RWPE2 (cell line): ENCODE measurements at regions not wholly inside any gene's neighbourhood (a gene's known extent, or its start where the extent isn't known, plus 50 kb on each side); places are given as distances from the start of the nearest gene placed in this dataset.

Experiments
- ATAC-seq: fragments of 200-7000 bp; cut with Tn5 transposase; 3 replicates; pipeline ENCODE4 v1.9.1; 2021; ENCODE audit warnings: low read depth
- DNase-seq: peaks from one replicate; pipeline ENCODE4 v3.0.0-alpha.2; 2020; ENCODE audit warnings: low spot score
- H3K27ac ChIP-seq: fragments of 450-650 bp; 2 replicates; pipeline ENCODE4 v1.5.1; 2017; ENCODE audit warnings: mild to moderate bottlenecking; ENCODE audit not compliant: poor library complexity, severe bottlenecking
- H3K27me3 ChIP-seq: fragments of 250-450 bp; sonication (Bioruptor Pico); 2 replicates; pipeline ENCODE4 v1.5.1; 2021; ENCODE audit warnings: mild to moderate bottlenecking, moderate library complexity; ENCODE audit not compliant: insufficient read depth, poor library complexity, severe bottlenecking
- H3K36me3 ChIP-seq: fragments of 250-450 bp; sonication (Bioruptor Pico); 2 replicates; pipeline ENCODE4 v1.5.1; 2020; ENCODE audit warnings: low read depth, mild to moderate bottlenecking, moderate library complexity
- H3K4me1 ChIP-seq: fragments of 250-450 bp; sonication (Bioruptor Pico); 2 replicates; pipeline ENCODE4 v1.5.1; 2021; ENCODE audit warnings: mild to moderate bottlenecking, moderate library complexity; ENCODE audit not compliant: insufficient read depth, poor library complexity, severe bottlenecking
- H3K4me3 ChIP-seq: fragments of 250-450 bp; sonication (Bioruptor Pico); 2 replicates; pipeline ENCODE4 v1.5.1; 2021; ENCODE audit warnings: mild to moderate bottlenecking, moderate library complexity; ENCODE audit not compliant: severe bottlenecking
- H3K9me3 ChIP-seq: fragments of 250-450 bp; sonication (Bioruptor Pico); 2 replicates; pipeline ENCODE4 v1.5.1; 2021; ENCODE audit warnings: mild to moderate bottlenecking, moderate library complexity; ENCODE audit not compliant: severe bottlenecking
- CTCF ChIP-seq: fragments of 450-650 bp; IDR thresholded peaks from one replicate; pipeline ENCODE4 v1.5.1; 2017; ENCODE audit warnings: mild to moderate bottlenecking, moderate library complexity; ENCODE audit not compliant: poor library complexity, severe bottlenecking

GRCh38 chr6:84512391-84512790, 252.0 kb downstream of the TBX18 start:
- no peak overlapping the region for H3K4me3 ChIP-seq
- H3K9me3 ChIP-seq: no peaks in the 10 kb centered on the region
- ATAC-seq (no peak), DNase-seq (no peak)
- no peaks in the 10 kb centered on the region for H3K4me1 ChIP-seq
- H3K36me3 ChIP-seq: no peaks in the 10 kb centered on the region
- no peak for TF ChIP-seq CTCF
- no peaks in the 10 kb centered on the region for H3K27me3 ChIP-seq
- no peak overlapping the region for H3K27ac ChIP-seq

GRCh38 chr6:84511929-84512328, 252.5 kb downstream of the TBX18 start:
- Histone ChIP-seq H3K4me1 (no peaks in the 10 kb centered on the region), H3K27me3 (no peaks in the 10 kb centered on the region), H3K4me3 (no peak overlapping the region), H3K9me3 (no peaks in the 10 kb centered on the region), H3K36me3 (no peaks in the 10 kb centered on the region), H3K27ac (no peak overlapping the region)
- TF ChIP-seq CTCF: no peak
- no peak for ATAC-seq
- DNase-seq: no peak

GRCh38 chr6:84508981-84509380, 255.4 kb downstream of the TBX18 start:
- no peak overlapping the region for H3K4me3 ChIP-seq
- no peaks in the 10 kb centered on the region for H3K27me3 ChIP-seq
- DNase-seq: no peak
- ATAC-seq: no peak
- no peaks in the 10 kb centered on the region for H3K4me1 ChIP-seq
- no peaks in the 10 kb centered on the region for H3K9me3 ChIP-seq
- H3K27ac ChIP-seq: no peak overlapping the region
- no peaks in the 10 kb centered on the region for H3K36me3 ChIP-seq
- TF ChIP-seq CTCF: no peak

GRCh38 chr6:84508334-84508733, 256.1 kb downstream of the TBX18 start:
- no peak overlapping the region for H3K27ac ChIP-seq
- DNase-seq: no peak
- no peak overlapping the region for H3K4me3 ChIP-seq
- no peaks in the 10 kb centered on the region for H3K9me3 ChIP-seq
- no peak for TF ChIP-seq CTCF
- H3K27me3 ChIP-seq: no peaks in the 10 kb centered on the region
- H3K36me3 ChIP-seq: no peaks in the 10 kb centered on the region
- no peak for ATAC-seq
- no peaks in the 10 kb centered on the region for H3K4me1 ChIP-seq

- Histone ChIP-seq H3K27ac (no peak overlapping the region), H3K4me3 (no peak overlapping the region), H3K4me1 (no peaks in the 10 kb centered on the region), H3K27me3 (no peaks in the 10 kb centered on the region), H3K9me3 (no peaks in the 10 kb centered on the region), H3K36me3 (no peaks in the 10 kb centered on the region)
- DNase-seq: no peak
- no peak for TF ChIP-seq CTCF
- no peak for ATAC-seq
Observed at GRCh38 chr6:84504025-84504424, 260.4 kb downstream of the TBX18 start.
